Smooth muscle cell (in vitro differentiated cells): ENCODE measurements at regions not wholly inside any gene's neighbourhood (a gene's known extent, or its start where the extent isn't known, plus 50 kb on each side); places are given as distances from the start of the nearest gene placed in this dataset.

Experiments
- DNase-seq: peaks from one replicate; lab custom pipeline; 2025; ENCODE audit not compliant: unreplicated experiment; lab: John Stamatoyannopoulos, UW
- H2AFZ ChIP-seq: fragments of 200-600 bp; sonication (generic); 2 replicates; pipeline ENCODE4 v1.6.0; 2016; ENCODE audit warnings: antibody characterized with exemption, low read depth, mild to moderate bottlenecking
- H3F3A ChIP-seq: fragments of 200-600 bp; sonication (generic); 2 replicates; pipeline ENCODE4 v1.6.0; 2017; ENCODE audit warnings: antibody characterized with exemption, low read depth
- H3K27ac ChIP-seq: fragments of 200-600 bp; sonication (generic); 2 replicates; pipeline ENCODE4 v1.5.1; 2016; ENCODE audit warnings: low read depth, mild to moderate bottlenecking
- H3K27me3 ChIP-seq: fragments of 200-600 bp; sonication (generic); 2 replicates; pipeline ENCODE4 v1.6.1; 2016; ENCODE audit warnings: low read depth, mild to moderate bottlenecking
- H3K36me3 ChIP-seq: fragments of 200-600 bp; sonication (generic); 2 replicates; pipeline ENCODE4 v1.5.1; 2016; ENCODE audit warnings: low read depth
- H3K4me1 ChIP-seq: fragments of 200-600 bp; sonication (generic); 2 replicates; pipeline ENCODE4 v1.5.1; 2016; ENCODE audit warnings: low read depth
- H3K4me2 ChIP-seq: fragments of 200-600 bp; sonication (generic); 2 replicates; pipeline ENCODE4 v1.6.0; 2016; ENCODE audit warnings: mild to moderate bottlenecking
- H3K4me3 ChIP-seq: fragments of 200-600 bp; sonication (generic); 2 replicates; pipeline ENCODE4 v1.5.1; 2016; ENCODE audit warnings: mild to moderate bottlenecking
- H3K79me2 ChIP-seq: fragments of 200-600 bp; sonication (generic); 2 replicates; pipeline ENCODE4 v1.6.0; 2016; ENCODE audit warnings: low read depth, mild to moderate bottlenecking
- H3K9ac ChIP-seq: fragments of 200-600 bp; sonication (generic); 2 replicates; pipeline ENCODE4 v1.6.0; 2016; ENCODE audit warnings: low read depth
- H3K9me3 ChIP-seq: fragments of 200-600 bp; sonication (generic); replicated peaks from 2 replicates; pipeline ENCODE4 v1.5.1; 2016; ENCODE audit warnings: low read depth
- H4K20me1 ChIP-seq: fragments of 200-600 bp; sonication (generic); 2 replicates; pipeline ENCODE4 v1.6.0; 2016; ENCODE audit warnings: low read depth
- WGBS: methylation state at CpG from one replicate; pipeline ENCODE4 v1.1.7; 2016; ENCODE audit warnings: low lambda C conversion rate; 5-methylcytosine and 5-hydroxymethylcytosine counted together
- TF ChIP-seq, protein P1 (sequence below): fragments of 200-600 bp; sonication (generic); IDR thresholded peaks from 2 replicates; pipeline ENCODE4 v1.5.1; 2017; ENCODE audit warnings: borderline replicate concordance, mild to moderate bottlenecking, antibody characterized with exemption; ENCODE audit not compliant: insufficient read depth, poor library complexity, severe bottlenecking

DNA sequence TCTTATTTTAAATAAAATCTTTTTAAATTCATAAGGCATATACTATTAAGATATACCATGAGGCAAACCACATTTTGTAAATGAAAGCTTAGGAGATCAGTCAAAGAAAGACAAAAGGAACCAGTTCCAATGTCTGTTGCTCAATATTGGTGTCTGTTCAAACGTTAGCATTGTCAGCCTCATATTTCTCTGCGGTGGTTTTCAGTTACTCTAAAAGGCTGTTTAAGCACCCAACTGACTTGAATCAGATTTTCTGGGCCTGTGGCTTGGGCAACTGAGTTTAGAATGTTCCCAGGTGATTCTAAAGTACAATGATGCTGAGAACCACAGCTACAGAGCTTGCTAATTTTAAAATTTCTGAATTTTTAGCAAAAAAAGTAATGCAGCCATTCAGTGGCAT is 166.3 kb upstream of the KIF2A start:
- H3K36me3 ChIP-seq = no peaks in the 10 kb centered on the region
- H4K20me1 ChIP-seq = no peaks in the 10 kb centered on the region
- H3K4me2 ChIP-seq = no peak overlapping the region
- no peaks in the 10 kb centered on the region for H3K79me2 ChIP-seq
- no peak overlapping the region for H3K9ac ChIP-seq
- no peaks in the 10 kb centered on the region for H3K9me3 ChIP-seq
- peaks cover 30% of the 10 kb centered on the region for H3K4me1 ChIP-seq
- no peak for DNase-seq
- H3K27ac ChIP-seq = no peak overlapping the region
- no peak overlapping the region for H2AFZ ChIP-seq
- H3K4me3 ChIP-seq = no peak overlapping the region
- TF ChIP-seq, protein P1, sequence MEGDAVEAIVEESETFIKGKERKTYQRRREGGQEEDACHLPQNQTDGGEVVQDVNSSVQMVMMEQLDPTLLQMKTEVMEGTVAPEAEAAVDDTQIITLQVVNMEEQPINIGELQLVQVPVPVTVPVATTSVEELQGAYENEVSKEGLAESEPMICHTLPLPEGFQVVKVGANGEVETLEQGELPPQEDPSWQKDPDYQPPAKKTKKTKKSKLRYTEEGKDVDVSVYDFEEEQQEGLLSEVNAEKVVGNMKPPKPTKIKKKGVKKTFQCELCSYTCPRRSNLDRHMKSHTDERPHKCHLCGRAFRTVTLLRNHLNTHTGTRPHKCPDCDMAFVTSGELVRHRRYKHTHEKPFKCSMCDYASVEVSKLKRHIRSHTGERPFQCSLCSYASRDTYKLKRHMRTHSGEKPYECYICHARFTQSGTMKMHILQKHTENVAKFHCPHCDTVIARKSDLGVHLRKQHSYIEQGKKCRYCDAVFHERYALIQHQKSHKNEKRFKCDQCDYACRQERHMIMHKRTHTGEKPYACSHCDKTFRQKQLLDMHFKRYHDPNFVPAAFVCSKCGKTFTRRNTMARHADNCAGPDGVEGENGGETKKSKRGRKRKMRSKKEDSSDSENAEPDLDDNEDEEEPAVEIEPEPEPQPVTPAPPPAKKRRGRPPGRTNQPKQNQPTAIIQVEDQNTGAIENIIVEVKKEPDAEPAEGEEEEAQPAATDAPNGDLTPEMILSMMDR = no peak
- WGBS = 77% methylated on average over 2 of the region's 2 CpGs
- H3F3A ChIP-seq = no peaks in the 10 kb centered on the region
- H3K27me3 ChIP-seq = no peaks in the 10 kb centered on the region

DNA sequence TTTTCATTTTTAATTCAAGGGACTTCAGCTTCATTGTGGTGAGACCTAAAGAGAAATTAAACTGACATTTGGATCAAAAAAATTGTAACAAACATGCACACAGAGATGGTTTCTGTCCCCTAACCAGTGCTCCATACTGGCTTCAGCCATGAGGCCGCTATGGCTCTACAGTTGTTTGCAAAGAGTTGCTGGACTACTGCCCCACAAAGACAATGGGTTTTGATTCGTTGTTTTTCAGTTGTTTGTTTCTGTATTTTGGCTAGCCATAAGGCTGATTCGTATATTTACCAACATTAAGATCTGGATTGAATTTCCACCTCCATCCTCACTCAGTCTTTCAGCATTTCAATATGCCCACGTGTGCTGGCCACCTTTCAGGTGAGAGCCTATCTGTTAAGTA is 163.7 kb upstream of the KIF2A start:
- peak overlapping the region; percentile 5 for H2AFZ ChIP-seq
- no peak for DNase-seq
- H3K4me3 ChIP-seq = no peak overlapping the region
- no peaks in the 10 kb centered on the region for H3K9me3 ChIP-seq
- 83% methylated on average over 4 of the region's 4 CpGs for WGBS
- H3F3A ChIP-seq = no peaks in the 10 kb centered on the region
- no peak overlapping the region for H3K9ac ChIP-seq
- no peaks in the 10 kb centered on the region for H3K36me3 ChIP-seq
- H4K20me1 ChIP-seq = no peaks in the 10 kb centered on the region
- peaks cover 30% of the 10 kb centered on the region for H3K4me1 ChIP-seq
- H3K79me2 ChIP-seq = no peaks in the 10 kb centered on the region
- H3K27ac ChIP-seq = no peak overlapping the region
- TF ChIP-seq, protein P1 = no peak
- H3K27me3 ChIP-seq = no peaks in the 10 kb centered on the region
- no peak overlapping the region for H3K4me2 ChIP-seq

DNA sequence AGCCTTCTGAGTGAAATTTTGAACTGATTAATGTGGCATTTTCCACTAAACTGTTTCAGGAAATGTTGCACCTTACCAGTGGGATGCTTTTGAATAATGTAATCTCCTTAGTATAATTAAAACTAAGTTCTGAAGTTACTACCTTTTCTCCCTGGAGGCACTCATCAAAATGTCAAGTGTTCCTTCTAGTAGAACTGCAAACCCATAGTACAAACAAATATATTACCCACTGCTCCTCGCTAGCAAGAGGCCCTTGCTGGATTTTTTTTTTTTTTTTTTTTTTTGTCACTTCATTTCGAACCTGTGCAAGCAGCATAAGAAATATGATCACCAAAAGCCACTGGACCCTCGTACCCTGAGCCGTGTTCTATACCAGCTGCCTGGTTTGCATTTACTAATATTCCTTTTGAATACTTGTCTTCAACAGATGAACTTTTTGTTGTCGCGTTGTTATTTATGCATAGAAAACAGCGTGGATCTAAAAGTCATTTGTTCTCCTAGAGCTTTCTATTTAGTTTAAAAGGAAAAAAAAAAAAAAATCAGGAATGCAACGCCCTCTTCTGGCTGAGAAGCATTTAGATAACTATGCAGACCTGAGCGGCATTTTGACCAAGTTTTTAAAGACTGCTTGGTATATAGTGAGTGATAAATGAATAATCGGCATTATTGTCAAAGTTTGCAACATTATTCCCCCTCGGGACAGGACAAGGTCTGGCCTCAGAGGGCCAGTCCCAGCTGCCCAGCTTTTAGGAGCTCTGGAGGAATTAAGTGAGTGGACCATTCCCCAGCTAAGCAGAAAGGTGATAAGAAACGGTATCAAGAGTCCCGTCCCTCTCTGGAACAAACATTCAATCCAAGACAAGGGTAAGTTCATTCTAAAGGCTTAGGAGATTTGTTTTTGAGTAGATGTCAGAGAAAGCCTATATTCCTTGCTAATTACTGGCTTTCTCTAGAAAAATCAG is 162.5 kb upstream of the KIF2A start:
- no peaks in the 10 kb centered on the region for H4K20me1 ChIP-seq
- no peaks in the 10 kb centered on the region for H3K79me2 ChIP-seq
- H3K9me3 ChIP-seq = no peaks in the 10 kb centered on the region
- no peak overlapping the region for H3K9ac ChIP-seq
- 32% methylated on average over 13 of the region's 13 CpGs for WGBS
- H2AFZ ChIP-seq = peak overlapping the region; percentile 22
- H3K4me1 ChIP-seq = peaks cover 28% of the 10 kb centered on the region
- no peaks in the 10 kb centered on the region for H3K36me3 ChIP-seq
- no peaks in the 10 kb centered on the region for H3F3A ChIP-seq
- no peaks in the 10 kb centered on the region for H3K27me3 ChIP-seq
- no peak overlapping the region for H3K27ac ChIP-seq
- no peak for DNase-seq
- H3K4me2 ChIP-seq = peak overlapping the region; percentile 42
- TF ChIP-seq, protein P1 = peak; percentile 74
- peak overlapping the region; percentile 14 for H3K4me3 ChIP-seq
